Testis (tissue), 2 donors: ENCODE measurements at regions not wholly inside any gene's neighbourhood (a gene's known extent, or its start where the extent isn't known, plus 50 kb on each side); places are given as distances from the start of the nearest gene placed in this dataset.

Source experiments
- DNase-seq: peaks from one replicate; pipeline ENCODE4 v3.0.0-alpha.2; 2019
- H3K27ac ChIP-seq, 2 donors: fragments of 200-600 bp; sonication (generic); one replicate each; pipeline ENCODE4 v1.5.1; 2019
- H3K27me3 ChIP-seq: fragments of 200-600 bp; sonication (generic); one replicate; pipeline ENCODE4 v1.5.1; 2019
- H3K36me3 ChIP-seq: fragments of 200-600 bp; sonication (generic); one replicate; pipeline ENCODE4 v1.5.1; 2017; ENCODE audit warnings: low read depth; ENCODE audit errors: missing control alignments
- H3K4me1 ChIP-seq: fragments of 200-600 bp; sonication (generic); one replicate; pipeline ENCODE4 v1.5.1; 2019
- H3K4me3 ChIP-seq, 2 donors: fragments of 200-600 bp; sonication (generic); one replicate each; pipeline ENCODE4 v1.5.1; 2017 to 2019
- H3K9me3 ChIP-seq: fragments of 200-600 bp; sonication (generic); one replicate; pipeline ENCODE4 v1.5.1; 2017
- CTCF ChIP-seq, 3 experiments: fragments of 450-650 bp in 2 of 3; fragments of 200-600 bp in 1 of 3; sonication (generic) in 1 of 3; IDR thresholded peaks; one replicate each; pipeline ENCODE4 v1.5.1; 2016 to 2019; ENCODE audit warnings: antibody characterized with exemption in 3 of 3, mild to moderate bottlenecking in 2 of 3, moderate library complexity in 1 of 3
- POLR2A ChIP-seq: fragments of 450-650 bp; IDR thresholded peaks from one replicate; pipeline ENCODE4 v1.6.1; 2017; ENCODE audit warnings: antibody characterized with exemption, mild to moderate bottlenecking, moderate library complexity
- WGBS, 2 donors: methylation state at CpG; one replicate each; pipeline ENCODE4 v1.1.5; 2018; 5-methylcytosine and 5-hydroxymethylcytosine counted together
- intact Hi-C: fragments of 100-400 bp; cut with DNase I; formaldehyde crosslinking; loops from one replicate; pipeline ENCODE4 v1.15.1; 2023; ENCODE audit warnings: low total_unique reads

GRCh38 chr1:29489471-29489870 lies 253.1 kb downstream of the PTPRU start:
- DNase-seq = no peak
- H3K27ac ChIP-seq = no peak overlapping the region
- intact Hi-C loops = no loop called here
- H3K4me1 ChIP-seq = no peaks in the 10 kb centered on the region
- 91 to 95% methylated on average over 5 of the region's 5 CpGs for WGBS, 2 donors
- no peaks in the 10 kb centered on the region for H3K36me3 ChIP-seq
- no peaks in the 10 kb centered on the region for H3K9me3 ChIP-seq
- TF ChIP-seq POLR2A (no peak), CTCF (IDR thresholded peaks at IDR 0.05) (no peak)
- H3K4me3 ChIP-seq = no peak overlapping the region
- H3K27me3 ChIP-seq = no peaks in the 10 kb centered on the region

GRCh38 chr1:29488794-29489311 lies 252.5 kb downstream of the PTPRU start:
- Histone ChIP-seq H3K9me3 (no peaks in the 10 kb centered on the region), H3K36me3 (no peaks in the 10 kb centered on the region), H3K27ac (no peak overlapping the region), H3K4me3 (no peak overlapping the region), H3K4me1 (no peaks in the 10 kb centered on the region), H3K27me3 (no peaks in the 10 kb centered on the region)
- WGBS, 2 donors = 80 to 85% methylated on average over 10 to 11 of the region's 11 CpGs
- DNase-seq = no peak
- intact Hi-C loops = no loop called here
- TF ChIP-seq CTCF (IDR thresholded peaks at IDR 0.05) = no peak
- TF ChIP-seq POLR2A = no peak

GRCh38 chr1:29488086-29488793 lies 251.9 kb downstream of the PTPRU start:
- no peak overlapping the region for H3K27ac ChIP-seq
- TF ChIP-seq CTCF (IDR thresholded peaks at IDR 0.05) (no peak), POLR2A (no peak)
- no peaks in the 10 kb centered on the region for H3K4me1 ChIP-seq
- H3K9me3 ChIP-seq = no peaks in the 10 kb centered on the region
- H3K36me3 ChIP-seq = no peaks in the 10 kb centered on the region
- H3K4me3 ChIP-seq = no peak overlapping the region
- DNase-seq = no peak
- intact Hi-C loops = no loop called here
- WGBS, 2 donors = 85 to 88% methylated on average over 20 to 22 of the region's 22 CpGs
- no peaks in the 10 kb centered on the region for H3K27me3 ChIP-seq

- WGBS, 2 donors = 91 to 94% methylated on average over 6 of the region's 6 CpGs
- intact Hi-C loops = no loop called here
- no peaks in the 10 kb centered on the region for H3K4me1 ChIP-seq
Measured at GRCh38 chr1:29487291-29487690, 251.0 kb downstream of the PTPRU start.

More at GRCh38 chr1:29487291-29487690, 251.0 kb downstream of the PTPRU start:
- H3K4me3 ChIP-seq = no peak overlapping the region
- no peaks in the 10 kb centered on the region for H3K9me3 ChIP-seq
- DNase-seq = no peak
- H3K27ac ChIP-seq = no peak overlapping the region
- no peaks in the 10 kb centered on the region for H3K27me3 ChIP-seq
- TF ChIP-seq CTCF (IDR thresholded peaks at IDR 0.05) (no peak), POLR2A (no peak)
- no peaks in the 10 kb centered on the region for H3K36me3 ChIP-seq
